ENCODE measurements at regions not wholly inside any gene's neighbourhood (a gene's known extent, or its start where the extent isn't known, plus 50 kb on each side); places are given as distances from the start of the nearest gene placed in this dataset.

GRCh38 chr3:18135060-18135814 lies 289.9 kb downstream of the SATB1 start:
- peak overlapping the region; percentile 77 for H2AFZ ChIP-seq (ENCODE audit: control insufficient read depth, low read length)

DNA sequence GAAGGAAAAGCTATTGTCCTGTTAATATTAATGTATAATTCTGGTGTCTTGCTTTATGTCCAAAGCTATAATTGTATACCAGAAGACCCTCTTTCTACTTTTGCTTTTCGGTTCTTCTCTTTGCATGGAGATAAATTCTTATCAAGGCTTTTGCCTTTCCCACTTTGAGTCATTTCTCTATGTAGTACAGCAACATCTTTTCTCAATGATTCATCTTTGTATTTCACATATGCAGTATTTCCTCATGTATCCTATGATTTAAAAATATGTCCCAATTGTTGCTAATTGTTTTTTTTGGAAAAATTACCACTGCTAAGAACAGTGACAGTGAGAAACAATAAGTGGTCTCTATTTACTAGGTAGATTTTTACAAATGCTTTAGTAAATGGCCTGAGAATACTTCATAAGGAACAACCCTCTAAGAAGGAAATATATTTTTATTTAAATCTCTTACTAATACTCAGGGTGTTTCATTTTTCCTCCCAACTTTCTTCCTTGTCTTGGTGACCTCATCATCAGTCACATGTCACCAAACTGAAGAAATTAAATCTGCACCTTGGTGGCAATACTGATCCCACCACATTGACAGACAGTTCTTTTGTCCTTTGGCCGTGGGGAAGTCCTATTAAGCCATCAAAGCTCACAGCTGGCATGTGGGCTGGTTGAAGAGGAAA lies 290.6 kb downstream of the SATB1 start:
- Histone ChIP-seq H3K27me3 (ENCODE audit: control insufficient read depth, extremely low read depth, insufficient read depth, low read length) (no peaks in the 10 kb centered on the region), H3K9me1 (ENCODE audit: control insufficient read depth, extremely low read depth, insufficient read depth, low read length) (no peaks in the 10 kb centered on the region), H3K9me3 (ENCODE audit: control insufficient read depth, low read depth, low read length) (no peaks in the 10 kb centered on the region), H3K36me3 (ENCODE audit: control insufficient read depth in 2 of 2, extremely low read depth in 1 of 2, insufficient read depth in 2 of 2, low read length in 2 of 2) (no peaks in the 10 kb centered on the region), H3K27ac (ENCODE audit: control insufficient read depth, insufficient read depth, low read length) (peak overlapping the region; percentile 98), H3K79me2 (ENCODE audit: control insufficient read depth, insufficient read depth, low read length) (no peaks in the 10 kb centered on the region), H3K4me1 (ENCODE audit: control insufficient read depth, extremely low read depth, insufficient read depth, low read length) (peaks cover 32% of the 10 kb centered on the region), H3K4me2 (ENCODE audit: control insufficient read depth, extremely low read depth, insufficient read depth, low read depth, low read length) (peak overlapping the region; percentile 69), H3K9ac (ENCODE audit: control insufficient read depth, extremely low read depth, insufficient read depth, low read length) (peak overlapping the region; percentile 63), H3K4me3 (ENCODE audit: control insufficient read depth in 2 of 3, extremely low read depth in 1 of 3, insufficient read depth in 2 of 3, low read depth in 1 of 3, low read length in 3 of 3) (peak overlapping the region in 2 of 3 experiments; percentile 16 to 43), H2AFZ (ENCODE audit: control insufficient read depth, low read length) (peak overlapping the region; percentile 52), H4K20me1 (ENCODE audit: control insufficient read depth, extremely low read depth, insufficient read depth, low read length) (no peaks in the 10 kb centered on the region)
- TF ChIP-seq, protein P1, sequence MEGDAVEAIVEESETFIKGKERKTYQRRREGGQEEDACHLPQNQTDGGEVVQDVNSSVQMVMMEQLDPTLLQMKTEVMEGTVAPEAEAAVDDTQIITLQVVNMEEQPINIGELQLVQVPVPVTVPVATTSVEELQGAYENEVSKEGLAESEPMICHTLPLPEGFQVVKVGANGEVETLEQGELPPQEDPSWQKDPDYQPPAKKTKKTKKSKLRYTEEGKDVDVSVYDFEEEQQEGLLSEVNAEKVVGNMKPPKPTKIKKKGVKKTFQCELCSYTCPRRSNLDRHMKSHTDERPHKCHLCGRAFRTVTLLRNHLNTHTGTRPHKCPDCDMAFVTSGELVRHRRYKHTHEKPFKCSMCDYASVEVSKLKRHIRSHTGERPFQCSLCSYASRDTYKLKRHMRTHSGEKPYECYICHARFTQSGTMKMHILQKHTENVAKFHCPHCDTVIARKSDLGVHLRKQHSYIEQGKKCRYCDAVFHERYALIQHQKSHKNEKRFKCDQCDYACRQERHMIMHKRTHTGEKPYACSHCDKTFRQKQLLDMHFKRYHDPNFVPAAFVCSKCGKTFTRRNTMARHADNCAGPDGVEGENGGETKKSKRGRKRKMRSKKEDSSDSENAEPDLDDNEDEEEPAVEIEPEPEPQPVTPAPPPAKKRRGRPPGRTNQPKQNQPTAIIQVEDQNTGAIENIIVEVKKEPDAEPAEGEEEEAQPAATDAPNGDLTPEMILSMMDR (optimal IDR thresholded peaks at IDR 0.05 in 1 of 3, IDR thresholded peaks at IDR 0.05 in 1 of 3, conservative IDR thresholded peaks at IDR 0.05 in 1 of 3; ENCODE audit: extremely low read depth in 1 of 3, insufficient read depth in 2 of 3, low read length in 3 of 3): no peak
- TF ChIP-seq EZH2 (IDR thresholded peaks at IDR 0.05; ENCODE audit: low read length): no peak
- dilution Hi-C loops (cut with MboI; ENCODE audit: extremely low pct_ligation_motif_present, low sequenced_read_pairs): no loop called here
- no peak for DNase-seq (ENCODE audit: low read depth, low spot score)
- peak; percentile 68 for FAIRE-seq

More at GRCh38 chr3:18135060-18135814, 289.9 kb downstream of the SATB1 start:
- no peaks in the 10 kb centered on the region for H3K27me3 ChIP-seq (ENCODE audit: control insufficient read depth, extremely low read depth, insufficient read depth, low read length)
- H3K27ac ChIP-seq (ENCODE audit: control insufficient read depth, insufficient read depth, low read length): peak overlapping the region; percentile 98
- no peaks in the 10 kb centered on the region for H3K79me2 ChIP-seq (ENCODE audit: control insufficient read depth, insufficient read depth, low read length)
- FAIRE-seq (peak; percentile 44), DNase-seq (ENCODE audit: low read depth, low spot score) (peak; percentile 23)
- no peaks in the 10 kb centered on the region for H3K9me1 ChIP-seq (ENCODE audit: control insufficient read depth, extremely low read depth, insufficient read depth, low read length)
- dilution Hi-C loops (cut with MboI; ENCODE audit: extremely low pct_ligation_motif_present, low sequenced_read_pairs): no loop called here
- H3K9me3 ChIP-seq (ENCODE audit: control insufficient read depth, low read depth, low read length): no peaks in the 10 kb centered on the region
- peaks cover 32% of the 10 kb centered on the region for H3K4me1 ChIP-seq (ENCODE audit: control insufficient read depth, extremely low read depth, insufficient read depth, low read length)
- peak overlapping the region; percentile 63 for H3K9ac ChIP-seq (ENCODE audit: control insufficient read depth, extremely low read depth, insufficient read depth, low read length)
- TF ChIP-seq EZH2 (IDR thresholded peaks at IDR 0.05; ENCODE audit: low read length): no peak
- TF ChIP-seq, protein P1 (optimal IDR thresholded peaks at IDR 0.05 in 1 of 3, IDR thresholded peaks at IDR 0.05 in 1 of 3, conservative IDR thresholded peaks at IDR 0.05 in 1 of 3; ENCODE audit: extremely low read depth in 1 of 3, insufficient read depth in 2 of 3, low read length in 3 of 3): no peak
- H4K20me1 ChIP-seq (ENCODE audit: control insufficient read depth, extremely low read depth, insufficient read depth, low read length): no peaks in the 10 kb centered on the region
- peak overlapping the region in 2 of 3 experiments; percentile 16 to 43 for H3K4me3 ChIP-seq (ENCODE audit: control insufficient read depth in 2 of 3, extremely low read depth in 1 of 3, insufficient read depth in 2 of 3, low read depth in 1 of 3, low read length in 3 of 3)
- no peaks in the 10 kb centered on the region for H3K36me3 ChIP-seq (ENCODE audit: control insufficient read depth in 2 of 2, extremely low read depth in 1 of 2, insufficient read depth in 2 of 2, low read length in 2 of 2)
- H3K4me2 ChIP-seq (ENCODE audit: control insufficient read depth, extremely low read depth, insufficient read depth, low read depth, low read length): peak overlapping the region; percentile 69
